GM18519 (cell line): ENCODE measurements at regions not wholly inside any gene's neighbourhood (a gene's known extent, or its start where the extent isn't known, plus 50 kb on each side); places are given as distances from the start of the nearest gene placed in this dataset.
A peak's percentile ranks its signal among the peaks of the same experiment; 100 is the strongest.

Source experiments
- ATAC-seq: cut with Tn5 transposase; IDR thresholded peaks from one replicate; pipeline ENCODE4 v1.9.1; 2021; ENCODE audit warnings: mild to moderate bottlenecking, moderate library complexity; ENCODE audit not compliant: unreplicated experiment, low FRiP score

GRCh38 chr7:41256186-41256945 is 446.5 kb downstream of the INHBA start:
- ATAC-seq = no peak

GRCh38 chr7:41255716-41256115 is 447.2 kb downstream of the INHBA start:
- ATAC-seq = no peak

GRCh38 chr7:41255113-41255512 is 447.8 kb downstream of the INHBA start:
- ATAC-seq = no peak

GRCh38 chr7:41252957-41253356 is 449.9 kb downstream of the INHBA start:
- no peak for ATAC-seq

GRCh38 chr7:41252551-41252950 is 450.3 kb downstream of the INHBA start:
- ATAC-seq = no peak

- ATAC-seq = no peak
Measured at GRCh38 chr7:41247143-41247865, 455.6 kb downstream of the INHBA start.

GRCh38 chr7:41245916-41246315 is 457.0 kb downstream of the INHBA start:
- no peak for ATAC-seq

GRCh38 chr7:41244246-41244645 is 458.6 kb downstream of the INHBA start:
- no peak for ATAC-seq

- no peak for ATAC-seq
Measured at GRCh38 chr7:41241641-41242040, 461.2 kb downstream of the INHBA start.

GRCh38 chr7:41239596-41239995 is 463.3 kb downstream of the INHBA start:
- ATAC-seq = no peak

- ATAC-seq = no peak
Measured at GRCh38 chr7:41238851-41239331, 464.0 kb downstream of the INHBA start.

GRCh38 chr7:41237956-41238355 is 464.9 kb downstream of the INHBA start:
- ATAC-seq = no peak

- ATAC-seq = no peak
Measured at GRCh38 chr7:41232086-41232485, 470.8 kb downstream of the INHBA start.

GRCh38 chr7:41224063-41224763 is 478.7 kb downstream of the INHBA start:
- ATAC-seq = no peak

GRCh38 chr7:41222746-41223145 is 480.1 kb downstream of the INHBA start:
- ATAC-seq = no peak

- no peak for ATAC-seq
Measured at GRCh38 chr7:41220266-41220665, 482.6 kb downstream of the INHBA start.

GRCh38 chr7:41219276-41219675 is 483.6 kb downstream of the INHBA start:
- no peak for ATAC-seq

GRCh38 chr7:41217306-41217705 is 485.6 kb downstream of the INHBA start:
- no peak for ATAC-seq

GRCh38 chr7:41207141-41207540 is 495.7 kb downstream of the INHBA start:
- ATAC-seq = no peak

GRCh38 chr7:41206267-41206666 is 496.6 kb downstream of the INHBA start:
- ATAC-seq = no peak

- peak; percentile 64 for ATAC-seq
Measured at GRCh38 chr7:41205600-41205999, 497.3 kb downstream of the INHBA start.
